ENCODE measurements at regions not wholly inside any gene's neighbourhood (a gene's known extent, or its start where the extent isn't known, plus 50 kb on each side); places are given as distances from the start of the nearest gene placed in this dataset.

DNA sequence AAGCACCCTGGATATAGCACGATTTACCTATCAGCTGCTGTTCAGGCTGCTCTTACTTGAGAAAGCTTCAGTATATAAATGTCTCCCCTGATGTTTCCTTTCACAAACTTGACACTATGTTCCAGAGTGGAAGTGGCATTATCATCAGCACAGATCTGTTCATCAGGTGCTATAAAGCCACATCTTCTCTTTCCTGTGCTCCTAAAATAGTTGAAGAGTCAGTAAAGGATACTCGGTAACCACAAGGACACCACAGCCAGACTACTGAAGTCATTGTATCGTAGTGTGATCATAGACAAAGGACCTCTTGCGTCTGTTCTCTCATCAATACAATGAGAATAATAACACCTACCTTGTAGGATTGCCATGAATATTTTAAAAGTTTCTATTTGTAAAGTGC is 841.0 kb upstream of the CELF4 start:
- Histone ChIP-seq H3K36me3 (ENCODE audit: control insufficient read depth, insufficient read depth, low read length) (no peaks in the 10 kb centered on the region), H3K4me3 (replicated peaks; ENCODE audit: low read depth, low read length) (no peak overlapping the region), H3K27me3 (replicated peaks; ENCODE audit: control insufficient read depth, insufficient read depth, low read length) (no peaks in the 10 kb centered on the region)
- no peak for TF ChIP-seq CTCF (IDR thresholded peaks at IDR 0.05; ENCODE audit: insufficient read depth, low read length, poor library complexity, severe bottlenecking)
- DNase-seq (ENCODE audit: extremely low read depth, insufficient read length) = no peak

- H3K27me3 ChIP-seq (replicated peaks; ENCODE audit: control insufficient read depth, insufficient read depth, low read length) = no peaks in the 10 kb centered on the region
- no peak for TF ChIP-seq CTCF (IDR thresholded peaks at IDR 0.05; ENCODE audit: insufficient read depth, low read length, poor library complexity, severe bottlenecking)
- no peak for DNase-seq (ENCODE audit: extremely low read depth, insufficient read length)
- H3K4me3 ChIP-seq (replicated peaks; ENCODE audit: low read depth, low read length) = no peak overlapping the region
- no peaks in the 10 kb centered on the region for H3K36me3 ChIP-seq (ENCODE audit: control insufficient read depth, insufficient read depth, low read length)
Observed at GRCh38 chr18:38402509-38402908, 836.9 kb upstream of the CELF4 start.

DNA sequence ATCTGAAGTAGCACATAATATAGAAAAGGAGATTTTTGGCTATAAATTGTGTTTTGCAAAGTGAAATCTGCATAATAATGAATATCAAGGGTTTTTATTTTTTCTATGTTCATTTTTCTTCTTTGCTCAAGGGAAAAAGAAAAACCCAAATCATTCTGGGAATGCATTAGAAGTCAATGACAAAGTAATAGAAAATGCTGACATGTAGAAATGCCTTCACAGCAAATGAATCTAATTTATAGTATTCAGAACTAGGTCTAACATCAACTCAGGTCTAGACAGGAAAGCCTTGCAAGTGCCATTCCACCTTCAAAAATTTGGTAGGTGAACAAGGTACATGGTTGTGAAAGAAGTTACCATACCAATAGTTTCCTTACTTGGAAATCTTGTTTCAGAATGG is 831.5 kb upstream of the CELF4 start:
- no peaks in the 10 kb centered on the region for H3K36me3 ChIP-seq (ENCODE audit: control insufficient read depth, insufficient read depth, low read length)
- H3K4me3 ChIP-seq (replicated peaks; ENCODE audit: low read depth, low read length) = no peak overlapping the region
- TF ChIP-seq CTCF (IDR thresholded peaks at IDR 0.05; ENCODE audit: insufficient read depth, low read length, poor library complexity, severe bottlenecking) = no peak

DNA sequence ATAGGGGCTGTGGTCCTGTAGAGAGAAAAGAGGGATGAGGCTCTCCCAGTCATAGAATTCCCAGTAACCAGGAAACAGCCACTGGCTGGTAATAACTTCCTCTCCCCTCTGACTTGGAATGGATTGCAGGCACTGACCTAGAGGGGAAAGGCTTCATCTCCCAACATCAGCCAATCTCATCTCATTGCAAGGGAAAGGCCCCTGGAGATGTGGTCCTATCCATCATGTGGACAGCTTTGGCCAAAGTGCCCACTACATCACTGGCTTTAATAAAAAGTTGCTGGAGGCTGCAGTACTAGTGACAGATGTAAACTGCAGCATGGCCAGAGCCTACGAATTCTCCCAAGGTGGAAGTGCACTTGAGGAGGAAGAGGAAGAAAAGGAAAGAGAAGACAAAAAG is 820.5 kb upstream of the CELF4 start:
- DNase-seq (ENCODE audit: extremely low read depth, insufficient read length) = no peak
- TF ChIP-seq CTCF (IDR thresholded peaks at IDR 0.05; ENCODE audit: insufficient read depth, low read length, poor library complexity, severe bottlenecking) = no peak
- no peak overlapping the region for H3K4me3 ChIP-seq (replicated peaks; ENCODE audit: low read depth, low read length)
- no peaks in the 10 kb centered on the region for H3K36me3 ChIP-seq (ENCODE audit: control insufficient read depth, insufficient read depth, low read length)
- H3K27me3 ChIP-seq (replicated peaks; ENCODE audit: control insufficient read depth, insufficient read depth, low read length) = no peaks in the 10 kb centered on the region

More for the DNA sequence above, 831.5 kb upstream of the CELF4 start:
- H3K27me3 ChIP-seq (replicated peaks; ENCODE audit: control insufficient read depth, insufficient read depth, low read length) = no peaks in the 10 kb centered on the region
- DNase-seq (ENCODE audit: extremely low read depth, insufficient read length) = no peak

DNA sequence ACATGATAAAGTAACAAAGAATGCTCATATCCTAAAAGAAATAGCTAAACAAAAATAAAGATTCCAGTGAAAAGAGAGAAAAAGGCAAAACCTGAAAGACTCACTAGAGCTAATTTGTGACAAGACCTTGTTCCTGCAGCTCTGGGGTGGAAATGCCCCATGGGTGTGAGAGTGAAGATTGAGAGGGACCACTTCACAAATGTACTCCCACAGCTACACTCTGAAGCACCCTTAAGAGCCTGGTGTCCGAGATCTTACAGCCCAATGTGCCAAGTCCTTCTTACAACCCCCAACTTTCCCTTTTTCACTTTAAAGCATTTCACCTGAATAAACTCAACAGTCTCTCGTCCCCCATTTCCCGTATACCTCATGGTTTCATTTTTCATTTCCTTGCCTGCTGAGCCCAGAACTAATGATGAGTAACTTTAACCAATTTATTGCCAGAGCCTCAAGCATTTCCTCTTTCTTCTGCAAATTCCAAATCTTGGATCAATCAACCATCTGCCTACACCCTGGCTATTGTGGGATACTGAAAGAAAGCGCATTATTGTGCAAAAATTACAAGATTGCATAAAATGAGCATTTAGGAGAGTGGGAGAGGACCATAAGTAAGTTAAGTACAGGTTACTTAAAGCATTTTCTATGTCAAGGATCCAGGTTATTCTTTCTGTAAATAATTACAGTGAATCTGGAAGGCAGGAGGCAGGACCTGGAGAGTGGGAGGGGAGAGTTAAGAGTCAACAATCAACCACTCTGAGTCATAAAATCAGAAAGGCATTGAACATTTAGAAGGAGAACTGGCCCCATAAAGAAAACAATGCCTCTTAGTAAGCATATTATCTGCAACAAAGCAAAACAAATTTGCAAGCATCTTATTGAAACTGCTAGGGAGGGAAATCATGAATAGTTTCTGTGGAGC is 804.4 kb upstream of the CELF4 start:
- no peak for TF ChIP-seq CTCF (IDR thresholded peaks at IDR 0.05; ENCODE audit: insufficient read depth, low read length, poor library complexity, severe bottlenecking)
- Histone ChIP-seq H3K27me3 (replicated peaks; ENCODE audit: control insufficient read depth, insufficient read depth, low read length) (no peaks in the 10 kb centered on the region), H3K36me3 (ENCODE audit: control insufficient read depth, insufficient read depth, low read length) (no peaks in the 10 kb centered on the region), H3K4me3 (replicated peaks; ENCODE audit: low read depth, low read length) (no peak overlapping the region)
- no peak for DNase-seq (ENCODE audit: extremely low read depth, insufficient read length)

All from GM06990 (cell line).